HuH-7.5 (cell line): ENCODE measurements at regions not wholly inside any gene's neighbourhood (a gene's known extent, or its start where the extent isn't known, plus 50 kb on each side); places are given as distances from the start of the nearest gene placed in this dataset.

Experiments used
- DNase-seq: peaks from one replicate; pipeline ENCODE4 v3.0.0; 2011; ENCODE audit warnings: low spot score

- no peak for DNase-seq
Measured at GRCh38 chr10:3516923-3517255, 268.1 kb downstream of the KLF6 start.

DNA sequence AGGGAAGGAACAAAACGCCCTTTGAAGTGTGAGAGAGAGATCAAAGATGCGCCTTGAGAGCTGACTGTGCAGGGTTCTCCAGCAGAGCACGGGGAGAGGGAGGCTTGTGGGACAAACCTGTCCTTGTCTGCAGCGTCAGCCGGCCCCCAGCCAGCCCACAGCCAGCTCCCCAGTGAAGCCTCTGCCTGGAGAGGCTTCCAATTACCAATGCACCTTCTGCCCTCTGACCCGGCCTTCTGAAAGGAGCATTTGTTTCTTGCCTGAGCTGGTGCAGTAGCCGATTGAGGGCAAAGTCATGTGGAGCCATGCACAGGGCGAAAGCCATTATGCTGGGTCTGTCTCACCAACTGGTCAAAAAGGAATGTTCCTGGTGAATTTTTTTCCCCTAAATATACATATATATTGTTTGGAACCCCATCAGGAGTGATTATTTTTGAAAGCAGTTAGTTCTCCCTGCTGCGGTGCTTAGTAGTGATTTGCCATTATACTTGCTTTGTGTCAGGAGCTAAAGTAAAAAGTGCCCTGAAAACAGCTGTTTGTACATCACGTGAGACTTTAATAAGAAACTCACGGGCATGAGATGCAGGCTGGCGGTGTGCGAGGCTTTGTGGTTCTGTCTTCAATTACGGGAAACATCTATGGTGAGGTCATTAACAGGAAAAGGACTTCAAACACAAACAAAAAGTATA is 268.6 kb downstream of the KLF6 start:
- no peak for DNase-seq

GRCh38 chr10:3514691-3515090 is 270.3 kb downstream of the KLF6 start:
- no peak for DNase-seq

DNA sequence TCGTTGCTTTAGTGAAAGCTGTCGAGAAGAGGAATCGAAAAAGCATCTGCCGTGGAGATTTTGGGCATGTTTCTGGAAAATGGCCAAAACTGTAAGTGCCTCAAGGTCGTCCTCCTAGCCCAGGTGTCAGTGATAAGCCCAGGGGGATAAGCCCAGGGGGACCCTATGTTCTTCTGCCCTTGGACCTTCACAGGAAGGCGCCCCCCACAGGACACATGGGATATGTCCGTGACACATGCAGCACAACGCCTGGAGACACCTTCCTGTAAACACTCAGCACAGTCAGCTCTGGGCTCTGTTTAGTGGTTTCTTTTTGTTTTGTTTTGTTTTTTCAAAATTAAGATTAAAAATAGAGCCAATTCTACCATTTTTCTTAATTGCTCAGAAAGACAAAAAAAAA is 272.7 kb downstream of the KLF6 start:
- DNase-seq: no peak

DNA sequence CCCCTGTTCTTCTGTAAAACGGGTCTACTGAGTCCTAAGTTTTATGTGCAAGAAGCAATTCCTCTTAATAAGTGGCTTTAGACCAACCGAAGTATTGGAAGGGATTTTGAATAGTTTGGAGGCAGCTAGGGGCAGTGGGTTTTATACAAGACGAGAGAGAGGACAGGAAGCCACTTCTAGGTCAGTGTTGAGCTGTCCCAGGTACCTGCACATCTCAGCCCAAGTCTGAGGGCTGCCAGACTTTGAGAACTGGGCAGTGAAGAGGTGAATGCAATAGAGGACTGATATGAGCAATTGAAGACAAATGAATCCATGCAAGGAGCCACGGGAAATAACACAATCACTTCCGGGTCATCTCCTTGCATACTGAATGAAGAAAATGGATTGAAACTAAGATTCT is 273.5 kb downstream of the KLF6 start:
- DNase-seq: no peak

- no peak for DNase-seq
Measured at GRCh38 chr10:3510741-3511140, 274.3 kb downstream of the KLF6 start.

DNA sequence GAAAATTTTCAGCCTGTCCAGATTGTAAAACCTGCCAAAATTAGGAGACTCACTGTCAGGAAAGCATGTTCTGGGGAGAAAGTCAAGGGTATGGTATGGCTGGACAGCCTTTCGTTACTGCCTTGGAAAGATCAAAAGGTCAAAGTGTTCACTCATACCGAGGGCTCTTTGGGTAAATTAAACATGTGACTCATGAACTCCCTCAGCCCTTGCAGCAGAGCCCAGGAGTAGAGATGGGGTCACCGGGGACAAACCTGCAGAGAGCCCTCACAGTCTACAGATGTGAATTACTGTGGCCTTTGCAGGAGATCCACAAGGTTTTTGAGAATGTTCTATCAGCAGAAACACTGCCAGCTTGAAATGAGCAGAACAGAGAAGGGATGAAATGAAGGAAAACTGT is 275.7 kb downstream of the KLF6 start:
- DNase-seq: no peak

DNA sequence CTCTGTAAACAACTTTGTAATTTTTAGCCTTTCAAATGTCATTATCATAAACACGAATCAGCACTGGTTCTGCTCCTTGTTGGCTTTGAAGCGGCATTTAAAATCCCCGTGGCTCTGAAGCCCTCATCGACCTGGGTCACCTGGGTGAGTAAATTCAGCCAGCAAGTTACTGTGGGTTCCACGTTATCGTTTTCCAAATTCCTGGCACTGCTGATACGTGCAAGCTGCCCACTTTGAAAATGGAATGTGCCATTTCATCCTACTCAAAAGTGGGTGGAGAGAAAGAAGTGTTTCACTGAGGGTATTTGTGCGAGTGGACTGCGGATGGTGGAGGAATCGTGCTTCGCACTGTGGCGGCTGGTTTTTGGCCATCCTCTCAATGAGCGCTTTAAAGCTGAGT is 281.7 kb downstream of the KLF6 start:
- DNase-seq: no peak

- DNase-seq: no peak
Measured at GRCh38 chr10:3502673-3503072, 282.3 kb downstream of the KLF6 start.

DNA sequence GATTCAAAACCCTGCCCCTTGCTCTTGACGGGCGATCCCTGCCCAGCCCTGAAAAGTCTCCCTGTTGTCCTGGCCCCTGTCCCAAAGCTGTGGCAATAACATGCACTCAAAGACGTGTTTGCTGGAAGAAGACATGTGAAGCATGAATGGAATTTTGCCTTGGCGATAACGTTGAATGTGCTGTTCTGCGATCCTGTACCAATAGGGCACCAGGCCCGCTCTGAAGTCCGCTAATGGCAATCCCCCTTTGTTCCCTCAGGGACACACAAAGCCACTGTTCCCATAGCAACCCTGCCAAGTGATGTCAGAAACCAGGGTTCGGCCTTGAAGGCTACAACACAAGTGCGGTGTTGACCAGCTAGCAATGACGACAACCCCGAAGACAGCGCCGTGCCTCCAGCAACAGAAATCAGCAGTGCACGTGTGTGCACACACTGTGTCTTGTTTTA is 284.6 kb downstream of the KLF6 start:
- no peak for DNase-seq

DNA sequence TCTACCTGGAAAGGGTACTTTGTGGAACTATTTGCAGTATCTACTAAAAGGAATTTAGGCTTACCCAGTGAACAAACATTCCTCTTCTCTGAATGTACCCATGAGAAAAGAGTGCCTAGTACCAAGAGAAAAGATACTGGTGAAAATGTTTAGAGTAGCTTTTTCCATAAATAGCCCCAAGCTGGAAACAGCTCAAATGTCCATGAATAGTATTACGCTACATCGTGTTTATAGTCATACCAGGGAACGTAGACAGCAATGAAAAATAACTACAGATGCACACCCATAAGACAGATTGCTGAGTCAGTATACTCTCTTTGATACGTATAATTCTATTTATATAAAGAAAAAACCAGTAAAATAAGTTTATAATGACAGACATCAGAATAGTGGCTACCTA is 285.9 kb downstream of the KLF6 start:
- no peak for DNase-seq

GRCh38 chr10:3497581-3497980 is 287.4 kb downstream of the KLF6 start:
- DNase-seq: no peak

GRCh38 chr10:3496138-3496537 is 288.9 kb downstream of the KLF6 start:
- DNase-seq: no peak

GRCh38 chr10:3495281-3495680 is 289.7 kb downstream of the KLF6 start:
- DNase-seq: no peak

DNA sequence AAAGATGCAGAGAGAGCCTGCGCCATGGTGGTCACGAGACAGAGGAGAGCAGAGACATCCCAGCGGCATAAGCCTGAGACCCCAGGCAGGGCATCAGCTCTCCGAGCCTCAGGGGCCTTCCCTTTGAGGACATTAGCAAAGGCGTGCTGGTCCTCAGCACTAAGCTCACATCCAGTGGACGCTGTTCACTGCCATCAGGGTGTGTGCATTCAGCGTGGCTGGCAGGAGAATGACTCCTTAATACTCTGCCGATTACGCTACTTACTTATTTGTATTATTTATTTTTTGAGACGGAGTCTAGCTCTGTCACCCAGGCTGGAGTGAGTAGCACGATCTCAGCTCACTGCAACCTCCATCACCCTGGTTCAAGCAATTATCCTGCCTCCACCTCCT is 290.2 kb downstream of the KLF6 start:
- DNase-seq: no peak

DNA sequence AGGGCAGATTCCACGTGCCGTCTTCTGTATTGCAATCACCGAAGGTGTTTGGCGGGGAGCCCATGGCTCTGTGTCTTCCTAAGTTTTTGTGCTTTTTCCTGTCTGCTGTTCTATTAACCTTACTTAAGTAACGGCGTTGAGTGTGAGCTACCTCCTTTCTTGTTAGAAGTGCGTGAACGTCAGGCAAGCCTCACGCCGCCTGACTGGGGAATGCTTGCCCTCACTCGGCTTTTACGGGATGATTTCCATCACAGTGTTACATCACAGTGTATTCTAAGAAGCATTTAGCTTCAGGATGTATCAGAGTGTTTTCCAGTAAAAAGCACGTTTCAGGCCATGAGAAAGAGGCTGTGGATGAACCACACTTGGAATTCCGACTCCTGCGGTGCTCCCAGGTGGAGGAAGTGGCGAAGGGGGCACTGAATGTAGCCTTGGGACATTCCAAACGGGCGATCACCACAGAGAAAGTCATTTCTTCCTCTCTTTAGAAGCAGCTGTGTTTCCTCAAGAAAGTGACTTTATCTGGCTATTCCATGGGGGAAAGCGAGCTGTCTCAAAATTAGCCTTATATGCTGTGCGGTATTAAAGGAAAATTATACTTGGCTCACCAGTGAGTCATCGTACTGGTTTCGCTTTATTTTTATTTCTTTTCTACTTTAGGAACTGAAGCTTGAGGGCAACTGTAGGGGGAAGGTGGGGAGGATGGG is 290.7 kb downstream of the KLF6 start:
- DNase-seq: no peak

GRCh38 chr10:3493621-3494020 is 291.4 kb downstream of the KLF6 start:
- no peak for DNase-seq

- DNase-seq: no peak
Measured at GRCh38 chr10:3491571-3491970, 293.4 kb downstream of the KLF6 start.

DNA sequence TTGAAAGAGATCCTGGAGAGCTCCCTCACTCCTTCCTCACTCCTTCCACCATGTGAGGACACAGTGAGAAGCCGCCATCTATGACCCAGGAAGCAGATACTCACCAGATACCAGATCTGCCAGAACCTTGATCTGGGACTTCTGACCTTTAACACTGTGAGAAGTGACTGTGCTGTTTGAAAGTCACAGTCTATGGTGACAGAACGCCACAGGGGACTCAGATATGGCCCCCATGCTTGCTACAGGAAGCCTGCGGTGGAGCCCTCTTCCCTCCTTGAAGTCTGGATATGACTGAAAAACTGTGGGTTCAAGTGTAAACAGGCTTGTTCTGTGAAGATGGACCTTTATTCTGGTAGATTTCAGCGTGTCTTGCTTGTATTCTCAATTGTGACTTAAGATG is 297.8 kb downstream of the KLF6 start:
- DNase-seq: no peak

DNA sequence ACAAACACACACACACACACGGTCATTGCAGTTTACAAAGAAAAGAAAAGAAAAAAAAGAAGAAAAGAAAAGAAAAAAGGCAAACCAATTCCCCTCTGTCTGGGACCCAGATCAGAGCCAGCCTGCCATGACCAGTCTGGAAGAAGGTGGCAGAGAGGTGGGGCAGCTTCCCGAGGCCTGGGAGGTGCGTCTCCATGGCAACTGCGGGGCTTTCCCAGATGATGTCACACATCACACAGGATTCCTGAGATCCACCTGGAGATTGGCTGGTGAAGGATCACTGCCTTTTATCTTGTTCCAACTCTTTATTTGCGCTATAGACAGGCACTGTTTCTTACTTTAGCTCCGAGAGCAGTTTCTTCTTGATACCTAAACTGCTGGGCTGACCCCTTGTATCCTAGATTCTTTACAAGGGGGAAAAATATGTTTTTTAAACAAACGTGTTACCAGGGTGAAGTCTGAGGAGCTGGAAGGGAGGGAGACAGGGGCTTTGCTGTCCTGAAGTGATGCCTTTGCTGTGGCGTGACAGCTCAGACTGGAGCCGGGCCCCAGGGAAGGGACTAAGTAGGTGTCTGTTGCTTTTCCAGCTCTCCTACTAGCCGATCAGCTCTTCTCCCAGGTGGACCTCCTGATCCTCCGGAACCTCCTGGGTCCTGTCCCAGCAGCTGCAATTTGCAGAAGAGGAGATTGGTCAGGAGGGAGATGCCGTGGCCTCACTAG is 298.5 kb downstream of the KLF6 start:
- DNase-seq: peak; percentile 47

GRCh38 chr10:3485057-3485686 is 299.8 kb downstream of the KLF6 start:
- DNase-seq: no peak

- no peak for DNase-seq
Measured at GRCh38 chr10:3484306-3485056, 300.5 kb downstream of the KLF6 start.
